Cardiac muscle cell (in vitro differentiated cells and primary cell): ENCODE measurements at regions not wholly inside any gene's neighbourhood (a gene's known extent, or its start where the extent isn't known, plus 50 kb on each side); places are given as distances from the start of the nearest gene placed in this dataset.

Source experiments
- DNase-seq, 2 donors: peaks; one replicate each; pipeline versions ENCODE4 v3.0.0 to v3.0.0-alpha.2; 2010 to 2017; ENCODE audit warnings: low read depth in 1 of 2, low spot score in 1 of 2
- H3K27ac ChIP-seq: fragments of 200-600 bp; sonication (generic); 2 replicates; pipeline ENCODE4 v1.5.1; 2016
- H3K27me3 ChIP-seq: fragments of 200-600 bp; sonication (generic); 2 replicates; pipeline ENCODE4 v1.6.0; 2016; ENCODE audit warnings: control low read depth
- H3K36me3 ChIP-seq: fragments of 200-600 bp; sonication (generic); 2 replicates; pipeline ENCODE4 v1.5.1; 2016; ENCODE audit warnings: control low read depth
- H3K4me1 ChIP-seq: fragments of 200-600 bp; sonication (generic); 2 replicates; pipeline ENCODE4 v1.8.1; 2017; ENCODE audit warnings: low read depth, mild to moderate bottlenecking, mixed run types
- H3K4me3 ChIP-seq: fragments of 200-600 bp; sonication (generic); 2 replicates; pipeline ENCODE4 v1.5.1; 2016; ENCODE audit warnings: mild to moderate bottlenecking
- H3K9me3 ChIP-seq: fragments of 200-600 bp; sonication (generic); 2 replicates; pipeline ENCODE4 v1.5.1; 2017; ENCODE audit warnings: low read depth, mild to moderate bottlenecking, control low read depth
- TF ChIP-seq, protein P1 (sequence below): IDR thresholded peaks from 2 replicates; pipeline ENCODE4 v1.5.1; 2012; ENCODE audit warnings: low read depth, mild to moderate bottlenecking, low read length

DNA sequence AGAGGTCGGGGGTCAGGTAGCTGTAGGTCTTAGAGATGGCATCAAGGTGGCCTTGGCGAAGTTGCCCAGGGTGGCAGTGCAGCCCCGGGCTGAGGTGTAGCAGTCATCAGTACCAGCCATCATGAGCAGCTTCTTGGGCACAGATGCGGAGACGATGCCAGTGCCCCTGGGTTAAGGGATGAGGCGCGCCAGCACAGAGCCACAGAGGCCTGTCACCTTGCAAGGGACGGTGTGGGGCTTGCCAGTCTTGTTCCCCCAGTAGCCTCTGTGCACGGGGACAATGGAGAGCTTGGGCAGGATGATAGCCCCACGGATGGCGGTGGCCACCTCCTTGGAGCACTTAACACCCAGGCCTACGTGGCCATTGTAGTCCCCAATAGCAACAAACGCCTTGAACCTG is 750.7 kb upstream of the PABPC4L start:
- Histone ChIP-seq H3K27ac (no peak overlapping the region), H3K36me3 (no peaks in the 10 kb centered on the region), H3K9me3 (no peaks in the 10 kb centered on the region), H3K27me3 (no peaks in the 10 kb centered on the region), H3K4me3 (no peak overlapping the region), H3K4me1 (no peaks in the 10 kb centered on the region)
- TF ChIP-seq, protein P1, sequence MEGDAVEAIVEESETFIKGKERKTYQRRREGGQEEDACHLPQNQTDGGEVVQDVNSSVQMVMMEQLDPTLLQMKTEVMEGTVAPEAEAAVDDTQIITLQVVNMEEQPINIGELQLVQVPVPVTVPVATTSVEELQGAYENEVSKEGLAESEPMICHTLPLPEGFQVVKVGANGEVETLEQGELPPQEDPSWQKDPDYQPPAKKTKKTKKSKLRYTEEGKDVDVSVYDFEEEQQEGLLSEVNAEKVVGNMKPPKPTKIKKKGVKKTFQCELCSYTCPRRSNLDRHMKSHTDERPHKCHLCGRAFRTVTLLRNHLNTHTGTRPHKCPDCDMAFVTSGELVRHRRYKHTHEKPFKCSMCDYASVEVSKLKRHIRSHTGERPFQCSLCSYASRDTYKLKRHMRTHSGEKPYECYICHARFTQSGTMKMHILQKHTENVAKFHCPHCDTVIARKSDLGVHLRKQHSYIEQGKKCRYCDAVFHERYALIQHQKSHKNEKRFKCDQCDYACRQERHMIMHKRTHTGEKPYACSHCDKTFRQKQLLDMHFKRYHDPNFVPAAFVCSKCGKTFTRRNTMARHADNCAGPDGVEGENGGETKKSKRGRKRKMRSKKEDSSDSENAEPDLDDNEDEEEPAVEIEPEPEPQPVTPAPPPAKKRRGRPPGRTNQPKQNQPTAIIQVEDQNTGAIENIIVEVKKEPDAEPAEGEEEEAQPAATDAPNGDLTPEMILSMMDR, result no peak
- no peak for DNase-seq

DNA sequence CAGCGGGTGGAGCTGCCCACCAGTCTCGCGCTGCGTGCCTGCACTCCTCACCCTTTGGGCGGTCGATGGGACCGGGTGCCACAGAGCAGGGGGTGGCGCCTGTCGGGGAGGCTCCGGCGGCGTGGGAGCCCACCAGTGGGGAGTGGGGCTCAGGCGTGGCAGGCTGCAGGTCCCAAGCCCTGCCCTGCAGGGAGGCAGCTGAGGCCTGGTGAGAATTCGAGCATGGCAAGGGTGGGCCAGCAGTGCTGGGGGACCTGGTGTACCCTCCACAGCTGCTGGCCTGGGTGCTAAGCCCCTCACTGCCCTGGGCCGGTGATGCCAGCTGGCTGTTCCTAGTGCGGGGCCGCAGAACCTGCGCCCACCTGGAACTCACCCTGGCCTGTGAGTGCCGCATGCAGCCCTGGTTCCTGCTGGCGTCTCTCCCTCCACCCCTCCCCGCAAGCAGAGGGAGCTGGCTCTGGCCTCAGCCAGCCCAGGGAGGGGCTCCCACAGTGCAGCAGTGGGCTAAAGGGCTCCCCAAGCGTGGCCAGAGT is 746.6 kb upstream of the PABPC4L start:
- H3K4me1 ChIP-seq, result no peaks in the 10 kb centered on the region
- no peak overlapping the region for H3K4me3 ChIP-seq
- no peaks in the 10 kb centered on the region for H3K27me3 ChIP-seq
- H3K36me3 ChIP-seq, result no peaks in the 10 kb centered on the region
- no peak for DNase-seq
- no peaks in the 10 kb centered on the region for H3K9me3 ChIP-seq
- TF ChIP-seq, protein P1, result no peak
- no peak overlapping the region for H3K27ac ChIP-seq

DNA sequence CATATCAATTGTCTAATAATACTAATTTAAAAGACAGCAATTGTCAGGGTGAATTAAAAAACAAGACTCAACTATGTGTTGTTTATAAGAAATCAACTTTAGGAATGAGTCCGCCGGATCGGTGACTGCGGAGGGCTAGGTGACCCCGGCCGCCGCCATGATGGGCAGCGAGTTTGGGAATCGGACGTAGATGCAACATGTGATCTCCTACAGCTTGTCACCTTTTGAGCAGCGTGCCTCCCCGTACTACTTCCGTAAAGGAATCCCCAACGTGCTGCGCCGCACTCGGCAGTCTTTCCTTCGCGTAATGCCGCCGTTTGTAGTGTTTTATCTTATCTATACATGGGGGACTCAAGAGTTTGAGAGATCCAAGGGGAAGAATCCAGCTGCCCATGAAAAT is 742.5 kb upstream of the PABPC4L start:
- TF ChIP-seq, protein P1, result no peak
- Histone ChIP-seq H3K9me3 (no peaks in the 10 kb centered on the region), H3K4me3 (no peak overlapping the region), H3K4me1 (no peaks in the 10 kb centered on the region), H3K27ac (no peak overlapping the region), H3K36me3 (no peaks in the 10 kb centered on the region), H3K27me3 (no peaks in the 10 kb centered on the region)
- DNase-seq, result no peak

DNA sequence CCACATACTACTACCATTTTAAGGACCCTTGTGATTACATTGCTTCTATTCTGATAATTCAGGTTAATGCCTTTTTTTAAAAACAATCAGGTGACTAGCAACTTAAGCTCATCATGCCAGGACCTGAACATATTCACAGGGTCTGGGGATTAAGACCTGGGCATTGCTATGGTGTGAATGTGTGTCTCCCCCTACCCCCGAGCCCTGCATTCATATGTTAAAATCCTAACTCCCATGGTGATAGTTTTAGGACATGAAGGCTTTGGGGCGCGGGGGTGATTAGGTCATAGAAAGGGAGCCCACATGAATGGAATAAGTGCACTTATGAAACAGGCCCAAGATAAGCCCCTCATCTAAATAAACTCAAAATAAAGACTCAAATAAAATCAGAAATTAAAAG is 734.4 kb upstream of the PABPC4L start:
- Histone ChIP-seq H3K27me3 (no peaks in the 10 kb centered on the region), H3K4me1 (no peaks in the 10 kb centered on the region), H3K9me3 (no peaks in the 10 kb centered on the region), H3K27ac (no peak overlapping the region), H3K36me3 (no peaks in the 10 kb centered on the region), H3K4me3 (no peak overlapping the region)
- DNase-seq, result no peak
- TF ChIP-seq, protein P1, result no peak

DNA sequence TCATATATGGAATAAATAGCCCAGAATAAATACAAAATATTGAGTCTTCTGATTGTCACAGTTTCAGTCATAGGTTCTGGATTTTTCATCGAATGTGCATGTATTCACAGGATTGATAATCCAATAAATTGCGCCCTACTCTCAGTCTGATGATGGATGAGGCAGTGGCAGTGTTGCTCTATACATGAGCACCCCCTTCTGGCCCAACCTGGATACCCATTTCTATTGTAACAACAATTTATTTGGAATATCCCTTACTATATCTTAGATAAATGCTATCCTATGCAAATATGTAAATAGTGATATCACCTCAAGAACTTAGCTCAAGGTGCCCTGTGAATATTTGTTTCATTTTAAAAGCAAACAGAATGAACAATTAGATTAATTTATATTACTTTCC is 733.7 kb upstream of the PABPC4L start:
- peak; percentile 11 to 22 for DNase-seq
- Histone ChIP-seq H3K4me3 (no peak overlapping the region), H3K9me3 (no peaks in the 10 kb centered on the region), H3K27me3 (no peaks in the 10 kb centered on the region), H3K27ac (no peak overlapping the region), H3K36me3 (no peaks in the 10 kb centered on the region), H3K4me1 (no peaks in the 10 kb centered on the region)
- TF ChIP-seq, protein P1, result peak; percentile 30
